H1 (cell line): ENCODE measurements at regions not wholly inside any gene's neighbourhood (a gene's known extent, or its start where the extent isn't known, plus 50 kb on each side); places are given as distances from the start of the nearest gene placed in this dataset.

Experiments
- CEBPB ChIP-seq: IDR thresholded peaks from 2 replicates; pipeline ENCODE4 v1.6.1; 2012; ENCODE audit warnings: low read depth, low read length
- NANOG ChIP-seq: IDR thresholded peaks from 2 replicates; pipeline ENCODE4 v1.6.1; 2011; ENCODE audit warnings: low read length, low read depth, mild to moderate bottlenecking, inconsistent platforms; ENCODE audit not compliant: insufficient read depth, poor library complexity, severe bottlenecking
- RAD21 ChIP-seq, 2 experiments: IDR thresholded peaks in 1 of 2; conservative IDR thresholded peaks in 1 of 2; 2 replicates each; pipeline ENCODE4 v1.6.1; 2011; ENCODE audit warnings: low read depth in 2 of 2, low read length in 2 of 2, improper control_type of control experiment in 1 of 2, inconsistent platforms in 1 of 2, mild to moderate bottlenecking in 1 of 2, moderate library complexity in 1 of 2
- RBBP5 ChIP-seq: IDR thresholded peaks from 2 replicates; pipeline ENCODE4 v1.7.1; 2012; ENCODE audit warnings: low read depth, mild to moderate bottlenecking, inconsistent platforms, low read length, moderate library complexity, borderline replicate concordance
- SIX5 ChIP-seq: IDR thresholded peaks from 2 replicates; pipeline ENCODE4 v1.6.1; 2011; ENCODE audit warnings: mild to moderate bottlenecking, low read depth, low read length

DNA sequence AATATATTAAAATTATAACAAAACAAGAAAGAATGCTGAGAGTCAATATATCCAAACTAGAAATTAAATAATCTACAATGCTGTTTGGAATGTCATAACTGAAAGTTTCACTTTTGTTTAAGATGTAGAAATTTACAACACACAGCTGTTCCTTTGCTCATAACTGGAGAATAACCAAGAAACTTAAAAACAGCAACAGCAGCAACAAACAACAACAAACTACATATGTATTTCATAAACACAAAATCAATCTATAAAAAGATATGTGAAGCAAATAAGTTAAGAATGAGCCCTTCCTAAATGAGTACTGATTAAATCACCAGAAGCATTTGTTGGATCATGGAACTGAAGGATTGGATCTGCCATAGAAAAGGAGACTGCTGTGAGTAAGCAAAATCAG lies 456.5 kb upstream of the ZNF804A start (continued):
- no peak for TF ChIP-seq NANOG
- TF ChIP-seq RBBP5 = no peak
- TF ChIP-seq RAD21 (IDR thresholded peaks at IDR 0.05 in 1 of 2, conservative IDR thresholded peaks at IDR 0.05 in 1 of 2; ENCODE audit: low read depth in 2 of 2, low read length in 2 of 2) = no peak
- TF ChIP-seq SIX5 = no peak
- no peak for TF ChIP-seq CEBPB
- TF ChIP-seq, all 59 proteins: peak for 0
